ENCODE measurements at regions not wholly inside any gene's neighbourhood (a gene's known extent, or its start where the extent isn't known, plus 50 kb on each side); places are given as distances from the start of the nearest gene placed in this dataset.

DNA sequence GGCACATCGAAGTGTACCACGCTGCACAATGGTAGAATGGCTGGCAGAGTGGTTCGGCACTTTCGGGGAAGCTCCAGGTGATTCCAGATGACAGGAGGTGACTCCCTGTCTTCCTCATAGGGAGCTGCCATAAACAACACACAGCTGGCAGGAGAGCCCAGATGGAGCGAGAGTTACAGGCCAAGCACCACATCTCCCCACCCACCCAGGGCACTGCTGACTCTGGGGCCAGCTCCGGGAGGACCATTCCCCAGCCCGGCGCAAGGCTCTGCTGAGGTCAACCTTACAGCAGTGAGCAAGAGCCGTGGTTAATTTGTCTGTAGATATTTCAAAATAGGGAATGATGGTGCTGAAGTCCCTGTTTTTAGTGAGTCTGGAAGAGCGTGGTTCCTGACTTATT, 78.8 kb upstream of the HMGXB4 start:
- Histone ChIP-seq H3K4me1 (ENCODE audit: control insufficient read depth in 1 of 2, insufficient read depth in 2 of 2, low read length in 2 of 2) (no peaks in the 10 kb centered on the region), H3K9ac (ENCODE audit: insufficient read depth, low read length, poor library complexity, severe bottlenecking) (no peak overlapping the region), H3K79me2 (ENCODE audit: insufficient read depth, low read length) (no peaks in the 10 kb centered on the region), H3K4me3 (replicated peaks in 1 of 3; ENCODE audit: low read depth in 2 of 3, low read length in 3 of 3) (no peak overlapping the region), H2AFZ (ENCODE audit: insufficient read depth, low read depth, low read length, poor library complexity, severe bottlenecking) (no peak overlapping the region), H3K27me3 (ENCODE audit: control insufficient read depth in 2 of 2, insufficient read depth in 2 of 2, low read length in 2 of 2) (no peaks in the 10 kb centered on the region), H4K20me1 (ENCODE audit: insufficient read depth, low read length) (no peaks in the 10 kb centered on the region), H3K9me3 (replicated peaks in 1 of 2; ENCODE audit: control insufficient read depth in 1 of 2, insufficient read depth in 1 of 2, low read length in 2 of 2) (no peaks in the 10 kb centered on the region), H3K36me3 (replicated peaks in 1 of 2; ENCODE audit: control insufficient read depth in 1 of 2, insufficient read depth in 2 of 2, low read length in 2 of 2) (no peaks in the 10 kb centered on the region), H3K27ac (ENCODE audit: low read depth in 1 of 2, low read length in 2 of 2) (no peak overlapping the region), H3K4me2 (replicated peaks; ENCODE audit: extremely low read depth, low read length, poor library complexity, severe bottlenecking) (no peak overlapping the region)
- no peak overlapping the region for H3K4me3 Mint-ChIP-seq
- TF ChIP-seq, protein P1, sequence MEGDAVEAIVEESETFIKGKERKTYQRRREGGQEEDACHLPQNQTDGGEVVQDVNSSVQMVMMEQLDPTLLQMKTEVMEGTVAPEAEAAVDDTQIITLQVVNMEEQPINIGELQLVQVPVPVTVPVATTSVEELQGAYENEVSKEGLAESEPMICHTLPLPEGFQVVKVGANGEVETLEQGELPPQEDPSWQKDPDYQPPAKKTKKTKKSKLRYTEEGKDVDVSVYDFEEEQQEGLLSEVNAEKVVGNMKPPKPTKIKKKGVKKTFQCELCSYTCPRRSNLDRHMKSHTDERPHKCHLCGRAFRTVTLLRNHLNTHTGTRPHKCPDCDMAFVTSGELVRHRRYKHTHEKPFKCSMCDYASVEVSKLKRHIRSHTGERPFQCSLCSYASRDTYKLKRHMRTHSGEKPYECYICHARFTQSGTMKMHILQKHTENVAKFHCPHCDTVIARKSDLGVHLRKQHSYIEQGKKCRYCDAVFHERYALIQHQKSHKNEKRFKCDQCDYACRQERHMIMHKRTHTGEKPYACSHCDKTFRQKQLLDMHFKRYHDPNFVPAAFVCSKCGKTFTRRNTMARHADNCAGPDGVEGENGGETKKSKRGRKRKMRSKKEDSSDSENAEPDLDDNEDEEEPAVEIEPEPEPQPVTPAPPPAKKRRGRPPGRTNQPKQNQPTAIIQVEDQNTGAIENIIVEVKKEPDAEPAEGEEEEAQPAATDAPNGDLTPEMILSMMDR (IDR thresholded peaks at IDR 0.05): no peak
- H3K27ac Mint-ChIP-seq: no peak overlapping the region
- peaks cover 0 to 13% (median 5%) of the 10 kb centered on the region in 7 donors for H3K9me3 Mint-ChIP-seq
- H3K36me3 Mint-ChIP-seq: no peaks in the 10 kb centered on the region
- intact Hi-C loops (cut with micrococcal nuclease): no loop called here
- H3K27me3 Mint-ChIP-seq (ENCODE audit: low read depth in 3 of 3): peaks cover 0 to 13% (median 3%) of the 10 kb centered on the region in 3 donors
- no peaks in the 10 kb centered on the region for H3K4me1 Mint-ChIP-seq
- WGBS (ENCODE audit: insufficient coverage): 100% methylated on average over 5 of the region's 10 CpGs
- no peak for DNase-seq

GRCh38 chr22:35183917-35184316, 73.4 kb upstream of the HMGXB4 start:
- intact Hi-C loops (cut with micrococcal nuclease): no loop called here
- no peaks in the 10 kb centered on the region for H3K36me3 ChIP-seq (replicated peaks in 1 of 2; ENCODE audit: control insufficient read depth in 1 of 2, insufficient read depth in 2 of 2, low read length in 2 of 2)
- Mint-ChIP-seq H3K27ac (no peak overlapping the region), H3K36me3 (no peaks in the 10 kb centered on the region), H3K27me3 (ENCODE audit: low read depth in 3 of 3) (peaks cover 0 to 5% (median 0%) of the 10 kb centered on the region in 3 donors), H3K4me1 (no peaks in the 10 kb centered on the region), H3K4me3 (no peak overlapping the region), H3K9me3 (peaks cover 0 to 16% (median 7%) of the 10 kb centered on the region in 7 donors)
- peaks cover 4 to 8% of the 10 kb centered on the region in 2 donors for H3K9me3 ChIP-seq (replicated peaks in 1 of 2; ENCODE audit: control insufficient read depth in 1 of 2, insufficient read depth in 1 of 2, low read length in 2 of 2)
- H3K27ac ChIP-seq (ENCODE audit: low read depth in 1 of 2, low read length in 2 of 2): no peak overlapping the region
- DNase-seq: no peak
- TF ChIP-seq, protein P1 (IDR thresholded peaks at IDR 0.05): no peak
- no peak overlapping the region for H3K4me2 ChIP-seq (replicated peaks; ENCODE audit: extremely low read depth, low read length, poor library complexity, severe bottlenecking)
- no peaks in the 10 kb centered on the region for H3K4me1 ChIP-seq (ENCODE audit: control insufficient read depth in 1 of 2, insufficient read depth in 2 of 2, low read length in 2 of 2)
- no CpG with 5 or more reads among the region's 2 CpGs for whole genome bisulfite sequencing (ENCODE audit: insufficient coverage)
- no peaks in the 10 kb centered on the region for H3K79me2 ChIP-seq (ENCODE audit: insufficient read depth, low read length)
- no peaks in the 10 kb centered on the region for H3K27me3 ChIP-seq (ENCODE audit: control insufficient read depth in 2 of 2, insufficient read depth in 2 of 2, low read length in 2 of 2)
- H4K20me1 ChIP-seq (ENCODE audit: insufficient read depth, low read length): no peaks in the 10 kb centered on the region
- H2AFZ ChIP-seq (ENCODE audit: insufficient read depth, low read depth, low read length, poor library complexity, severe bottlenecking): no peak overlapping the region
- H3K9ac ChIP-seq (ENCODE audit: insufficient read depth, low read length, poor library complexity, severe bottlenecking): no peak overlapping the region
- H3K4me3 ChIP-seq (replicated peaks in 1 of 3; ENCODE audit: low read depth in 2 of 3, low read length in 3 of 3): no peak overlapping the region
